ENCODE measurements at regions not wholly inside any gene's neighbourhood (a gene's known extent, or its start where the extent isn't known, plus 50 kb on each side); places are given as distances from the start of the nearest gene placed in this dataset.
A peak's percentile ranks its signal among the peaks of the same experiment; 100 is the strongest.

GRCh38 chr9:126152622-126153362, 173.8 kb upstream of the MVB12B start:
- no peak for DNase-seq (ENCODE audit: low spot score in 2 of 2)
- H3K9me3 Mint-ChIP-seq, result no peaks in the 10 kb centered on the region
- H3K27ac Mint-ChIP-seq, result no peak overlapping the region
- no peak for ATAC-seq
- no peaks in the 10 kb centered on the region for H3K36me3 Mint-ChIP-seq

- no peak for ATAC-seq
- H3K27ac Mint-ChIP-seq, result no peak overlapping the region
- no peak for DNase-seq (ENCODE audit: low spot score in 2 of 2)
- H3K9me3 Mint-ChIP-seq, result no peaks in the 10 kb centered on the region
- H3K36me3 Mint-ChIP-seq, result no peaks in the 10 kb centered on the region
Measured at GRCh38 chr9:126153382-126153781, 173.2 kb upstream of the MVB12B start.

GRCh38 chr9:126154182-126154827, 172.3 kb upstream of the MVB12B start:
- no peak overlapping the region for H3K27ac Mint-ChIP-seq
- ATAC-seq (no peak), DNase-seq (ENCODE audit: low spot score in 2 of 2) (no peak)
- no peaks in the 10 kb centered on the region for H3K36me3 Mint-ChIP-seq
- H3K9me3 Mint-ChIP-seq, result no peaks in the 10 kb centered on the region

- DNase-seq (ENCODE audit: low spot score in 2 of 2) (no peak), ATAC-seq (no peak)
- Mint-ChIP-seq H3K27ac (no peak overlapping the region), H3K36me3 (no peaks in the 10 kb centered on the region), H3K9me3 (no peaks in the 10 kb centered on the region)
Measured at GRCh38 chr9:126154869-126155268, 171.8 kb upstream of the MVB12B start.

GRCh38 chr9:126155756-126156664, 170.6 kb upstream of the MVB12B start:
- ATAC-seq (no peak), DNase-seq (ENCODE audit: low spot score in 2 of 2) (no peak)
- H3K36me3 Mint-ChIP-seq, result no peaks in the 10 kb centered on the region
- H3K27ac Mint-ChIP-seq, result no peak overlapping the region
- no peaks in the 10 kb centered on the region for H3K9me3 Mint-ChIP-seq

- no peak for ATAC-seq
Measured at GRCh38 chr9:126156898-126157297, 169.7 kb upstream of the MVB12B start.

GRCh38 chr9:126157423-126157822, 169.2 kb upstream of the MVB12B start:
- H3K9me3 Mint-ChIP-seq, result no peaks in the 10 kb centered on the region
- DNase-seq (ENCODE audit: low spot score in 2 of 2), result no peak
- no peak overlapping the region for H3K27ac Mint-ChIP-seq
- no peak for ATAC-seq
- no peaks in the 10 kb centered on the region for H3K36me3 Mint-ChIP-seq

More at GRCh38 chr9:126156898-126157297, 169.7 kb upstream of the MVB12B start:
- Mint-ChIP-seq H3K36me3 (no peaks in the 10 kb centered on the region), H3K27ac (no peak overlapping the region), H3K9me3 (no peaks in the 10 kb centered on the region)
- no peak for DNase-seq (ENCODE audit: low spot score in 2 of 2)

- peak in 1 of 2 donors; percentile 16 for DNase-seq (ENCODE audit: low spot score in 2 of 2)
- no peak for ATAC-seq
- H3K27ac Mint-ChIP-seq, result no peak overlapping the region
- no peaks in the 10 kb centered on the region for H3K9me3 Mint-ChIP-seq
- no peaks in the 10 kb centered on the region for H3K36me3 Mint-ChIP-seq
Measured at GRCh38 chr9:126157826-126158587, 168.6 kb upstream of the MVB12B start.

GRCh38 chr9:126158588-126159429, 167.8 kb upstream of the MVB12B start:
- no peaks in the 10 kb centered on the region for H3K36me3 Mint-ChIP-seq
- no peak overlapping the region for H3K27ac Mint-ChIP-seq
- no peaks in the 10 kb centered on the region for H3K9me3 Mint-ChIP-seq
- no peak for ATAC-seq
- DNase-seq (ENCODE audit: low spot score in 2 of 2), result no peak

- H3K27ac Mint-ChIP-seq, result no peak overlapping the region
- no peak for DNase-seq (ENCODE audit: low spot score in 2 of 2)
- H3K9me3 Mint-ChIP-seq, result no peaks in the 10 kb centered on the region
- ATAC-seq, result no peak
- H3K36me3 Mint-ChIP-seq, result no peaks in the 10 kb centered on the region
Measured at GRCh38 chr9:126159430-126160060, 167.1 kb upstream of the MVB12B start.

- ATAC-seq (no peak), DNase-seq (ENCODE audit: low spot score in 2 of 2) (no peak)
- Mint-ChIP-seq H3K36me3 (no peaks in the 10 kb centered on the region), H3K9me3 (no peaks in the 10 kb centered on the region), H3K27ac (no peak overlapping the region)
Measured at GRCh38 chr9:126160067-126160853, 166.4 kb upstream of the MVB12B start.

- Mint-ChIP-seq H3K36me3 (no peaks in the 10 kb centered on the region), H3K9me3 (no peaks in the 10 kb centered on the region), H3K27ac (peak overlapping the region in 1 of 2 donors; percentile 11)
- no peak for DNase-seq (ENCODE audit: low spot score in 2 of 2)
- no peak for ATAC-seq
Measured at GRCh38 chr9:126160854-126161329, 165.7 kb upstream of the MVB12B start.

GRCh38 chr9:126162611-126163381, 163.8 kb upstream of the MVB12B start:
- DNase-seq (ENCODE audit: low spot score in 2 of 2), result peak in 1 of 2 donors; percentile 34
- Mint-ChIP-seq H3K9me3 (no peaks in the 10 kb centered on the region), H3K36me3 (no peaks in the 10 kb centered on the region), H3K27ac (no peak overlapping the region)
- no peak for ATAC-seq

Measured in activated naive CD4-positive, alpha-beta T cell treated with anti-CD3 and anti-CD28 coated beads, Interleukin-2, amount 50 U/mL, for 72 hours (primary cell).